Keratinocyte (primary cell): ENCODE measurements at regions not wholly inside any gene's neighbourhood (a gene's known extent, or its start where the extent isn't known, plus 50 kb on each side); places are given as distances from the start of the nearest gene placed in this dataset.

Source experiments
- DNase-seq: peaks from one replicate; pipeline ENCODE4 v3.0.0-alpha.2; 2011; ENCODE audit warnings: low read depth, missing footprints, low spot score
- FAIRE-seq: peaks from 2 replicates; lab custom pipeline; 2011; peaks lifted over from hg19 to GRCh38; lab: Jason Lieb, UNC
- H2AFZ ChIP-seq: 2 replicates; pipeline ENCODE4 v1.6.0; 2012; ENCODE audit warnings: low read length, control low read depth, inconsistent platforms; ENCODE audit not compliant: control insufficient read depth
- H3K27ac ChIP-seq: 2 replicates; pipeline ENCODE4 v1.5.1; 2011; ENCODE audit warnings: low read length; ENCODE audit not compliant: control insufficient read depth, insufficient read depth
- H3K27me3 ChIP-seq: 3 replicates; pipeline ENCODE4 v1.6.0; 2011; ENCODE audit warnings: low read length; ENCODE audit not compliant: control insufficient read depth, insufficient read depth; ENCODE audit errors: extremely low read depth
- H3K36me3 ChIP-seq, 2 experiments: 2 replicates in 1 of 2; 3 replicates in 1 of 2; pipeline ENCODE4 v1.5.1; 2011; ENCODE audit warnings: low read length in 2 of 2, mild to moderate bottlenecking in 1 of 2; ENCODE audit not compliant: control insufficient read depth in 2 of 2, insufficient read depth in 2 of 2; ENCODE audit errors: extremely low read depth in 1 of 2
- H3K4me1 ChIP-seq: 3 replicates; pipeline ENCODE4 v1.5.1; 2011; ENCODE audit warnings: low read length; ENCODE audit not compliant: control insufficient read depth, insufficient read depth; ENCODE audit errors: extremely low read depth
- H3K4me2 ChIP-seq: 3 replicates; pipeline ENCODE4 v1.6.0; 2011; ENCODE audit warnings: low read depth, low read length; ENCODE audit not compliant: control insufficient read depth, insufficient read depth; ENCODE audit errors: extremely low read depth
- H3K4me3 ChIP-seq, 3 experiments: fragments of 200-600 bp in 1 of 3; sonication (generic) in 1 of 3; 2 replicates in 2 of 3; 3 replicates in 1 of 3; pipeline ENCODE4 v1.5.1; 2011 to 2016; ENCODE audit warnings: low read length in 3 of 3, mild to moderate bottlenecking in 3 of 3, control low read depth in 2 of 3, inconsistent platforms in 1 of 3, low read depth in 1 of 3, mixed read lengths in 1 of 3, mixed run types in 1 of 3, moderate library complexity in 1 of 3; ENCODE audit not compliant: control insufficient read depth in 2 of 3, insufficient read depth in 2 of 3; ENCODE audit errors: extremely low read depth in 1 of 3
- H3K79me2 ChIP-seq: 2 replicates; pipeline ENCODE4 v1.6.0; 2012; ENCODE audit warnings: low read length; ENCODE audit not compliant: control insufficient read depth, insufficient read depth
- H3K9ac ChIP-seq: 3 replicates; pipeline ENCODE4 v1.6.0; 2011; ENCODE audit warnings: low read length; ENCODE audit not compliant: control insufficient read depth, insufficient read depth; ENCODE audit errors: extremely low read depth
- H3K9me1 ChIP-seq: 3 replicates; pipeline ENCODE4 v1.6.0; 2011; ENCODE audit warnings: low read length; ENCODE audit not compliant: control insufficient read depth, insufficient read depth; ENCODE audit errors: extremely low read depth
- H3K9me3 ChIP-seq: 2 replicates; pipeline ENCODE4 v1.5.1; 2012; ENCODE audit warnings: low read depth, low read length; ENCODE audit not compliant: control insufficient read depth
- H4K20me1 ChIP-seq: 3 replicates; pipeline ENCODE4 v1.6.0; 2011; ENCODE audit warnings: low read length; ENCODE audit not compliant: control insufficient read depth, insufficient read depth; ENCODE audit errors: extremely low read depth
- EZH2 ChIP-seq: IDR thresholded peaks from one replicate; pipeline ENCODE4 v1.6.1; 2012; ENCODE audit warnings: inconsistent platforms, mild to moderate bottlenecking, low read length, moderate library complexity
- dilution Hi-C: fragments of 300-500 bp; cut with MboI; formaldehyde crosslinking; loops from one replicate; pipeline ENCODE4 v1.7.0; 2020; ENCODE audit warnings: low sequenced_read_pairs; ENCODE audit not compliant: extremely low pct_ligation_motif_present
- TF ChIP-seq, protein P1 (sequence below), 3 experiments: IDR thresholded peaks in 1 of 3; conservative IDR thresholded peaks in 1 of 3; optimal IDR thresholded peaks in 1 of 3; 2 replicates in 2 of 3; 3 replicates in 1 of 3; pipeline versions ENCODE3 to v1.5.1; 2011; ENCODE audit warnings: low read length in 3 of 3, mild to moderate bottlenecking in 3 of 3, moderate library complexity in 2 of 3, control low read depth in 1 of 3, inconsistent platforms in 1 of 3; ENCODE audit not compliant: insufficient read depth in 2 of 3; ENCODE audit errors: extremely low read depth in 1 of 3

DNA sequence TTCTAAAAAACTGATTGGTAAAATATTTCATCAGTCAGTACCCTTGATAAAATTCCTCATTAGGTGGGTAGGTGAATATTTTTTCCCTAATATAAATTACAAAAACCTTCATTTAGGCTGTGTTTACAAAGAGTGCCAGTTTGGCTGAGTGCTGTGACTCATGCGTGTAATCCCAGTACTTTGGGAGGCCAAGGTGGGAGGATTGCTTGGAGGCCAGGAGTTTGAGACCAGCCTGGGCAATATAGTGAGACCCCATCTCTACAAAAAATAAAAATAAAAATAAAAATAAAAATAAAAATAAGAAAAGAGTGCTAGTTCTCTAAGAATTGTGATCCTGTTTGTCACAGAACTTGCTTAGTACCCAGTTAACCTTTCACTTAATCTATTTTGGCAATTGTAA lies 398.4 kb upstream of the RGS6 start:
- H3K79me2 ChIP-seq: peaks cover 3% of the 10 kb centered on the region
- dilution Hi-C loops: no loop called here

GRCh38 chr14:71534506-71534905 lies 397.7 kb upstream of the RGS6 start:
- H2AFZ ChIP-seq: no peak overlapping the region
- H3K4me2 ChIP-seq: no peak overlapping the region
- no peaks in the 10 kb centered on the region for H3K27me3 ChIP-seq
- H3K9me1 ChIP-seq: no peaks in the 10 kb centered on the region
- H3K4me3 ChIP-seq: no peak overlapping the region
- H3K27ac ChIP-seq: no peak overlapping the region
- TF ChIP-seq, protein P1, sequence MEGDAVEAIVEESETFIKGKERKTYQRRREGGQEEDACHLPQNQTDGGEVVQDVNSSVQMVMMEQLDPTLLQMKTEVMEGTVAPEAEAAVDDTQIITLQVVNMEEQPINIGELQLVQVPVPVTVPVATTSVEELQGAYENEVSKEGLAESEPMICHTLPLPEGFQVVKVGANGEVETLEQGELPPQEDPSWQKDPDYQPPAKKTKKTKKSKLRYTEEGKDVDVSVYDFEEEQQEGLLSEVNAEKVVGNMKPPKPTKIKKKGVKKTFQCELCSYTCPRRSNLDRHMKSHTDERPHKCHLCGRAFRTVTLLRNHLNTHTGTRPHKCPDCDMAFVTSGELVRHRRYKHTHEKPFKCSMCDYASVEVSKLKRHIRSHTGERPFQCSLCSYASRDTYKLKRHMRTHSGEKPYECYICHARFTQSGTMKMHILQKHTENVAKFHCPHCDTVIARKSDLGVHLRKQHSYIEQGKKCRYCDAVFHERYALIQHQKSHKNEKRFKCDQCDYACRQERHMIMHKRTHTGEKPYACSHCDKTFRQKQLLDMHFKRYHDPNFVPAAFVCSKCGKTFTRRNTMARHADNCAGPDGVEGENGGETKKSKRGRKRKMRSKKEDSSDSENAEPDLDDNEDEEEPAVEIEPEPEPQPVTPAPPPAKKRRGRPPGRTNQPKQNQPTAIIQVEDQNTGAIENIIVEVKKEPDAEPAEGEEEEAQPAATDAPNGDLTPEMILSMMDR (optimal IDR thresholded peaks at IDR 0.05 in 1 of 3, IDR thresholded peaks at IDR 0.05 in 1 of 3, conservative IDR thresholded peaks at IDR 0.05 in 1 of 3; ENCODE audit: extremely low read depth in 1 of 3, insufficient read depth in 2 of 3, low read length in 3 of 3): no peak
- TF ChIP-seq EZH2: no peak
- no peaks in the 10 kb centered on the region for H3K4me1 ChIP-seq
- H3K79me2 ChIP-seq: peaks cover 3% of the 10 kb centered on the region
- H3K36me3 ChIP-seq: peaks cover 3% of the 10 kb centered on the region in 2 experiments
- DNase-seq: no peak
- no peak for FAIRE-seq
- no peak overlapping the region for H3K9ac ChIP-seq
- no peaks in the 10 kb centered on the region for H3K9me3 ChIP-seq
- dilution Hi-C loops: no loop called here
- no peaks in the 10 kb centered on the region for H4K20me1 ChIP-seq

More for the DNA sequence above, 398.4 kb upstream of the RGS6 start:
- no peaks in the 10 kb centered on the region for H3K4me1 ChIP-seq
- TF ChIP-seq, protein P1 (optimal IDR thresholded peaks at IDR 0.05 in 1 of 3, IDR thresholded peaks at IDR 0.05 in 1 of 3, conservative IDR thresholded peaks at IDR 0.05 in 1 of 3; ENCODE audit: extremely low read depth in 1 of 3, insufficient read depth in 2 of 3, low read length in 3 of 3): no peak
- no peak for TF ChIP-seq EZH2
- peaks cover 3 to 4% of the 10 kb centered on the region in 2 experiments for H3K36me3 ChIP-seq
- no peaks in the 10 kb centered on the region for H3K9me3 ChIP-seq
- H3K4me3 ChIP-seq: no peak overlapping the region
- no peak overlapping the region for H3K4me2 ChIP-seq
- DNase-seq (no peak), FAIRE-seq (no peak)
- no peaks in the 10 kb centered on the region for H3K9me1 ChIP-seq
- no peak overlapping the region for H3K27ac ChIP-seq
- H3K9ac ChIP-seq: no peak overlapping the region
- no peak overlapping the region for H2AFZ ChIP-seq
- H4K20me1 ChIP-seq: no peaks in the 10 kb centered on the region
- no peaks in the 10 kb centered on the region for H3K27me3 ChIP-seq
